Gastrocnemius medialis (tissue), 4 donors: ENCODE measurements at regions not wholly inside any gene's neighbourhood (a gene's known extent, or its start where the extent isn't known, plus 50 kb on each side); places are given as distances from the start of the nearest gene placed in this dataset.

Experiments used
- POLR2A ChIP-seq, 2 donors: fragments of 450-650 bp; IDR thresholded peaks; one replicate each; pipeline ENCODE4 v1.6.1; 2017; ENCODE audit warnings: antibody characterized with exemption in 2 of 2, mild to moderate bottlenecking in 2 of 2, moderate library complexity in 2 of 2
- TF ChIP-seq, protein P1 (sequence below), 5 experiments: fragments of 450-650 bp in 3 of 5; fragments of 200-600 bp in 2 of 5; sonication (generic) in 2 of 5; IDR thresholded peaks in 4 of 5; conservative IDR thresholded peaks in 1 of 5; 1 replicate in 4 of 5; 2 replicates in 1 of 5; pipeline ENCODE4 v1.5.1; 2016 to 2019; ENCODE audit warnings: antibody characterized with exemption in 5 of 5, mild to moderate bottlenecking in 3 of 5, moderate library complexity in 3 of 5

GRCh38 chr18:77482190-77483085, 232.8 kb downstream of the GALR1 start:
- TF ChIP-seq, protein P1, sequence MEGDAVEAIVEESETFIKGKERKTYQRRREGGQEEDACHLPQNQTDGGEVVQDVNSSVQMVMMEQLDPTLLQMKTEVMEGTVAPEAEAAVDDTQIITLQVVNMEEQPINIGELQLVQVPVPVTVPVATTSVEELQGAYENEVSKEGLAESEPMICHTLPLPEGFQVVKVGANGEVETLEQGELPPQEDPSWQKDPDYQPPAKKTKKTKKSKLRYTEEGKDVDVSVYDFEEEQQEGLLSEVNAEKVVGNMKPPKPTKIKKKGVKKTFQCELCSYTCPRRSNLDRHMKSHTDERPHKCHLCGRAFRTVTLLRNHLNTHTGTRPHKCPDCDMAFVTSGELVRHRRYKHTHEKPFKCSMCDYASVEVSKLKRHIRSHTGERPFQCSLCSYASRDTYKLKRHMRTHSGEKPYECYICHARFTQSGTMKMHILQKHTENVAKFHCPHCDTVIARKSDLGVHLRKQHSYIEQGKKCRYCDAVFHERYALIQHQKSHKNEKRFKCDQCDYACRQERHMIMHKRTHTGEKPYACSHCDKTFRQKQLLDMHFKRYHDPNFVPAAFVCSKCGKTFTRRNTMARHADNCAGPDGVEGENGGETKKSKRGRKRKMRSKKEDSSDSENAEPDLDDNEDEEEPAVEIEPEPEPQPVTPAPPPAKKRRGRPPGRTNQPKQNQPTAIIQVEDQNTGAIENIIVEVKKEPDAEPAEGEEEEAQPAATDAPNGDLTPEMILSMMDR (IDR thresholded peaks at IDR 0.05 in 4 of 5, conservative IDR thresholded peaks at IDR 0.05 in 1 of 5), result no peak
- TF ChIP-seq POLR2A (IDR thresholded peaks at IDR 0.05), result no peak
